HG02973 (cell line): ENCODE measurements at regions not wholly inside any gene's neighbourhood (a gene's known extent, or its start where the extent isn't known, plus 50 kb on each side); places are given as distances from the start of the nearest gene placed in this dataset.
"Not testable (repeated sequence)": the region's sequence is repeated elsewhere in the genome, so short reads cannot be mapped to it uniquely, and the experiment has no call there.

Experiments used
- ATAC-seq: cut with Tn5 transposase; IDR thresholded peaks from one replicate; pipeline ENCODE4 v1.9.1; 2021; ENCODE audit warnings: moderate library complexity; ENCODE audit not compliant: unreplicated experiment

DNA sequence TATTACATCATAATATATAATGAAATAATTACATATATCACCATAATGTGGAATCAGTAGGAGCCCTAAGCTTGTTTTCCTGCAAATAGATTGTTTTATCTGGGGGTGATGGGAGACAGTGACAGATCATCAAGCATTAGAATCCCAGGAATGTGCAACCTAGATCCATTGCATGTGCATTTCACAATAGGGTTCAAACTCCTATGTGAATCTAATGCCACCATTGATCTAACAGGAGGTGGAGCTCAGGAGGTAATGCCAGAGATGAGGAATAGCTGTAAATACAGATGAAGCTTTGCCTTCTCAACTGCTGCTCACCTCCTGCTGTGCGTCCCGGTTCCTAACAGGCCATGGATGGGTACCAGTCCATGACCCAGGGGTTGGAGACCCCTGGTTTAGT, 63.8 kb upstream of the CHORDC1 start:
- ATAC-seq: no peak

DNA sequence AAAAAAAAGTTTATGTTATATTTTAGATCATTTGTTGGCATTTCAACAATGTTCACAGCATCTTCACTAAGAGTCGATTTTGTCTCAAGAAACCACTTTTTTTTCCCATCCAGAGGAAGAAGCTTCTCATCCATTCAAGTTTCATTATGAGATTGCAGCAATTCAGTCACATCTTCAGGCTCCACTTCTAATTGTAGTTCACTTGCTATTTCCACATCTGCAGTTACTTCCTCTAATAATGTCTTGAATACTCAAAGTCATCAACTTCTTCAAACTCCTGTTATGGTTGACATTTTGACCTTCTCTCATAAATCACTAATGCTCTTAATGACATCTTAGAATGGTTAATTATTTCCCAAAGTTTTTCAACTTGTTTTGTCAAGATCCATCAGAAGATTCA, 61.3 kb upstream of the CHORDC1 start:
- no peak for ATAC-seq

GRCh38 chr11:90282551-90283071, 59.8 kb upstream of the CHORDC1 start:
- ATAC-seq: not testable (repeated sequence)

- ATAC-seq: no peak
Observed at GRCh38 chr11:90274362-90274761, 51.5 kb upstream of the CHORDC1 start.
